K562 (cell line): ENCODE measurements at regions not wholly inside any gene's neighbourhood (a gene's known extent, or its start where the extent isn't known, plus 50 kb on each side); places are given as distances from the start of the nearest gene placed in this dataset.

Experiments used
- ATAC-seq: fragments of 200-7000 bp; cut with Tn5 transposase; 3 replicates; pipeline ENCODE4 v1.9.1; 2020; ENCODE audit warnings: moderate library complexity
- BruUV-seq: library from RNA; stranded (reverse); fragments of 400-500 nt; replicated peaks from 2 replicates; lab custom pipeline; 2021; lab: Mats Ljungman, UMichigan
- CTCF ChIA-PET: fragments of 300-600 bp; formaldehyde crosslinking; extraction: SDS; loops from one replicate; lab custom pipeline; 2021; ENCODE audit warnings: low intra/inter-chr PET ratio; lab: Yijun Ruan, JAX
- POLR2A ChIA-PET: fragments of 300-600, 350-650 bp; sonication (Branson Sonifier 250); formaldehyde crosslinking; extraction: SDS; loops from one replicate; lab custom pipeline; 2021; ENCODE audit warnings: antibody characterized with exemption, inconsistent platforms; lab: Yijun Ruan, JAX
- DNase-seq, 4 experiments: peaks; one replicate each; pipeline versions ENCODE4 v3.0.0 to v3.0.0-alpha.2; 2011 to 2018; ENCODE audit warnings: low spot score in 3 of 4, mixed read lengths in 3 of 4; ENCODE audit errors: extremely low read depth in 1 of 4
- FAIRE-seq: peaks from 2 replicates; lab custom pipeline; 2011; peaks lifted over from hg19 to GRCh38; lab: Jason Lieb, UNC
- H2AFZ ChIP-seq: 2 replicates; pipeline ENCODE4 v1.6.0; 2011; ENCODE audit warnings: low read depth, low read length, control low read depth, inconsistent platforms
- H3K27ac ChIP-seq: fragments of 200-600 bp; 3 replicates; pipeline ENCODE4 v1.8.0; 2011; ENCODE audit warnings: low read depth, mild to moderate bottlenecking, control low read depth, inconsistent platforms, low read length, moderate library complexity, mixed read lengths; ENCODE audit errors: extremely low read depth
- H3K27me3 ChIP-seq, 2 experiments: fragments of 300-600 bp in 1 of 2; 2 replicates in 1 of 2; 3 replicates in 1 of 2; pipeline versions ENCODE4 v1.6.0 to v1.8.0; 2011; ENCODE audit warnings: inconsistent platforms in 2 of 2, low read length in 2 of 2, mild to moderate bottlenecking in 1 of 2, mixed read lengths in 1 of 2, moderate library complexity in 1 of 2; ENCODE audit not compliant: control insufficient read depth in 2 of 2, insufficient read depth in 2 of 2
- H3K36me3 ChIP-seq: fragments of 300-600 bp; 3 replicates; pipeline ENCODE4 v1.8.0; 2011; ENCODE audit warnings: mild to moderate bottlenecking, low read length, inconsistent platforms; ENCODE audit not compliant: control insufficient read depth, insufficient read depth
- H3K4me1 ChIP-seq, 2 experiments: fragments of 200-600 bp in 1 of 2; replicated peaks in 1 of 2; 2 replicates in 1 of 2; 3 replicates in 1 of 2; pipeline versions ENCODE4 v1.5.1 to v1.8.0; 2011; ENCODE audit warnings: inconsistent platforms in 2 of 2, low read length in 2 of 2, mild to moderate bottlenecking in 1 of 2, mixed read lengths in 1 of 2, moderate library complexity in 1 of 2; ENCODE audit not compliant: control insufficient read depth in 2 of 2, insufficient read depth in 2 of 2
- H3K4me2 ChIP-seq: 2 replicates; pipeline ENCODE4 v1.6.1; 2011; ENCODE audit warnings: low read length, control low read depth, inconsistent platforms, mixed read lengths; ENCODE audit not compliant: insufficient read depth
- H3K4me3 ChIP-seq: fragments of 200-600 bp; sonication (generic), shearing (Covaris generic); 2 replicates; pipeline ENCODE4 v1.5.1; 2016; ENCODE audit warnings: control low read depth, inconsistent platforms
- H3K79me2 ChIP-seq: fragments of 200-600 bp; 3 replicates; pipeline ENCODE4 v1.8.0; 2011; ENCODE audit warnings: low read length, inconsistent platforms; ENCODE audit not compliant: control insufficient read depth, insufficient read depth
- H3K9ac ChIP-seq, 2 experiments: 2 replicates each; pipeline versions ENCODE4 v1.6.0 to v1.6.1; 2011; ENCODE audit warnings: low read depth in 2 of 2, low read length in 2 of 2, control low read depth in 1 of 2, inconsistent platforms in 1 of 2, mild to moderate bottlenecking in 1 of 2, mixed read lengths in 1 of 2; ENCODE audit not compliant: insufficient read depth in 1 of 2
- H3K9me1 ChIP-seq: one replicate; pipeline ENCODE4 v1.6.0; 2011; ENCODE audit warnings: inconsistent platforms, mild to moderate bottlenecking, low read length, moderate library complexity; ENCODE audit not compliant: control insufficient read depth, insufficient read depth
- H3K9me3 ChIP-seq: replicated peaks from 2 replicates; pipeline ENCODE4 v1.5.1; 2011; ENCODE audit warnings: low read depth, low read length, inconsistent platforms; ENCODE audit not compliant: control insufficient read depth, insufficient read depth
- H4K20me1 ChIP-seq: replicated peaks from 2 replicates; pipeline ENCODE4 v1.6.1; 2011; ENCODE audit warnings: low read length, inconsistent platforms, mixed read lengths; ENCODE audit not compliant: control insufficient read depth, insufficient read depth
- HDAC8 ChIP-seq: fragments of 450-650 bp; IDR thresholded peaks from 2 replicates; pipeline ENCODE4 v1.6.1; 2016; ENCODE audit warnings: mild to moderate bottlenecking, missing genetic modification characterization, moderate library complexity, missing compliant biosample characterization
- KDM1A ChIP-seq, 2 experiments: fragments of 450-650 bp; IDR thresholded peaks; 2 replicates each; pipeline ENCODE4 v1.6.1; 2016; ENCODE audit warnings: mild to moderate bottlenecking in 2 of 2
- SMARCE1 ChIP-seq: fragments of 450-650 bp; IDR thresholded peaks from 2 replicates; pipeline ENCODE4 v1.7.1; 2016; ENCODE audit warnings: mild to moderate bottlenecking
- STAT5A ChIP-seq: IDR thresholded peaks from 2 replicates; pipeline ENCODE4 v1.6.1; 2012; ENCODE audit warnings: low read length, inconsistent platforms, borderline replicate concordance
- ZNF24 ChIP-seq: fragments of 450-650 bp; IDR thresholded peaks from 2 replicates; pipeline ENCODE4 v1.6.1; 2016
- ZNF408 ChIP-seq: fragments of 250-450 bp; sonication (Bioruptor Pico); IDR thresholded peaks from 2 replicates; pipeline ENCODE4 v1.4.0; 2020; ENCODE audit warnings: low read depth, mild to moderate bottlenecking, moderate library complexity
- ZNF75A ChIP-seq: fragments of 450-650 bp; formaldehyde crosslinking; IDR thresholded peaks from 2 replicates; pipeline ENCODE4 v1.4.0; 2020; ENCODE audit warnings: mild to moderate bottlenecking
- WGBS: fragments of 100-300 bp; shearing (Covaris generic); methylation state at CpG from one replicate; pipeline ENCODE4 v1.1.6; 2016; ENCODE audit warnings: low coverage, mixed read lengths; ENCODE audit not compliant: insufficient coverage; ENCODE audit errors: missing lambda C conversion rate; 5-methylcytosine and 5-hydroxymethylcytosine counted together
- in situ Hi-C: fragments of 300-500 bp; cut with MboI; formaldehyde crosslinking; loops from 4 replicates; pipeline ENCODE4 v1.15.0; 2018; ENCODE audit warnings: inconsistent platforms, mixed read lengths
- intact Hi-C: fragments of 100-400 bp; cut with micrococcal nuclease; formaldehyde crosslinking; loops from 2 replicates; pipeline ENCODE4 v1.14.2; 2022
- TF ChIP-seq, protein P1 (sequence below): fragments of 200-400 bp; formaldehyde crosslinking; IDR thresholded peaks from 2 replicates; pipeline ENCODE4 v1.6.1; 2017; ENCODE audit warnings: mild to moderate bottlenecking, low read depth, low read length, moderate library complexity
- TF ChIP-seq, protein P2 (sequence below), 3 experiments: fragments of 200-800 bp in 1 of 3; sonication (Bioruptor generic) in 1 of 3; sonication (generic) in 1 of 3; formaldehyde crosslinking in 1 of 3; IDR thresholded peaks; 2 replicates each; pipeline versions ENCODE4 v1.6.1 to v1.8.0; 2016 to 2022; ENCODE audit warnings: mild to moderate bottlenecking in 2 of 3, missing compliant biosample characterization in 2 of 3, missing genetic modification characterization in 2 of 3, missing genetic modification reagents in 1 of 3

DNA sequence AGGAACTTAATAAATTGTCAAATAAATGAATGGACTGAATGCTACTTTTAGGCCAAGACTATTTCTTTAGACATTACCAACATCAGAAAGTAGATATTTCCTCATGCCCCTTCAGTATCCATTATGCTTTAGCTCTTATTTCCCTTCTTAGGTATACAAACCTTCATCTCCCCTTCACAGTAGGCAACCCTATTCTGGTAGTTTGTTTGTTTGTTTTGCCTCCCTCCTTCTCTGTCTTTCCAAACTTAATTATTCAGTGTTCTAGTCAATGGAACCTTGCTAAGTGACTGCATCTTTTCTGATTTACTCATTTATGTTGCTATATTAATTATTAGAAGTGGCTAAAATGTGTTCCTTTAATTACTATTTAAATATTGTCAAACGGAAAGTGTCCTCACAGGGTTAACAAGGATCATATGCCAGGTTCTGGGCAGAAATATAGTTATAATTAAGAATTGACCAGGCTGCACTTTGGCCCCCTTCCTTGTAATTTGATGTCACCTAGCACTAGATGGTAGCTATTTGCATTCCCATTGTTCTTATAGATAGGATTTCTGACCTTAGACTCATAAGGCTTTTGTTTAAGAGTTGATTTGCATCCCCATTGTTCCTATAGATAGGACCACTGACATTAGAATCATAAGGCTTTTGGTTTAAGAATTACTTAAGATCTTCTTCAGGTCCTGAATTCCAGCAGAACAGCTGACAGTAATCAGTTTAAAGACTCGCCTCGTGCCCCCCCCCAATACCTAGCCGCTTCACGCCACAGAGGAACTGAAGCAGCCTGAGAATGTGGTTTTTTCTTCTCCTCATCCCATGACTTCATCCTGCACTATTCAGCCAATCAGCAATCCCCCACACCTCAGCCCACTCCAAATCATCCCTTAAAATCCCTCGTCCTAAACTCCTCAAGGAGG lies 84.4 kb upstream of the NUDT12 start (continued):
- TF ChIP-seq, protein P1, sequence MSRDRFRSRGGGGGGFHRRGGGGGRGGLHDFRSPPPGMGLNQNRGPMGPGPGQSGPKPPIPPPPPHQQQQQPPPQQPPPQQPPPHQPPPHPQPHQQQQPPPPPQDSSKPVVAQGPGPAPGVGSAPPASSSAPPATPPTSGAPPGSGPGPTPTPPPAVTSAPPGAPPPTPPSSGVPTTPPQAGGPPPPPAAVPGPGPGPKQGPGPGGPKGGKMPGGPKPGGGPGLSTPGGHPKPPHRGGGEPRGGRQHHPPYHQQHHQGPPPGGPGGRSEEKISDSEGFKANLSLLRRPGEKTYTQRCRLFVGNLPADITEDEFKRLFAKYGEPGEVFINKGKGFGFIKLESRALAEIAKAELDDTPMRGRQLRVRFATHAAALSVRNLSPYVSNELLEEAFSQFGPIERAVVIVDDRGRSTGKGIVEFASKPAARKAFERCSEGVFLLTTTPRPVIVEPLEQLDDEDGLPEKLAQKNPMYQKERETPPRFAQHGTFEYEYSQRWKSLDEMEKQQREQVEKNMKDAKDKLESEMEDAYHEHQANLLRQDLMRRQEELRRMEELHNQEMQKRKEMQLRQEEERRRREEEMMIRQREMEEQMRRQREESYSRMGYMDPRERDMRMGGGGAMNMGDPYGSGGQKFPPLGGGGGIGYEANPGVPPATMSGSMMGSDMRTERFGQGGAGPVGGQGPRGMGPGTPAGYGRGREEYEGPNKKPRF = no peak

DNA sequence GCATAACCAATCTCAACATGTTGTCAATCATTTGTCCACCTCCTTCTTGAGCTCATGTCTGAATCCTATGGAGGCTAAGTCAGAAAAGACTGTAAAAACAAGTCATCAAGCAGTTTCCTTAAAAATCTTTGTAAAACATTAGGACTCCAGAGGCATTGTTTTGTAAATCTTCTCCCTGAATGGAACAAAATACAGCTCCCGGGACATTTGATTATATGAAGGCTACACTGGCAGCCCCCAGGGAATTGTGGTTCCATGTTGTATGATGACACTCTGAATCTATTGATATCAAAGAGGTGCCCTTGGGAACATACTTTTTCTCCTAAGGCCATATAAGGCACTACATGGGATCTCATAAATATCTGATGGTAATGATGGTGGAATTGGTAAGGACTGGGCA lies 83.2 kb upstream of the NUDT12 start:
- no peaks in the 10 kb centered on the region for H3K4me1 ChIP-seq
- H3K9me1 ChIP-seq = no peaks in the 10 kb centered on the region
- H3K9ac ChIP-seq = no peak overlapping the region
- no peaks in the 10 kb centered on the region for H4K20me1 ChIP-seq
- 0% methylated on average over 1 of the region's 1 CpG for WGBS
- POLR2A ChIA-PET = no interaction called here
- ATAC-seq (no peak), FAIRE-seq (no peak), DNase-seq (no peak)
- H3K4me3 ChIP-seq = no peak overlapping the region
- H3K27me3 ChIP-seq = no peaks in the 10 kb centered on the region
- no peak for TF ChIP-seq ZNF408 (CRISPR knock-in tag)
- TF ChIP-seq, protein P2, sequence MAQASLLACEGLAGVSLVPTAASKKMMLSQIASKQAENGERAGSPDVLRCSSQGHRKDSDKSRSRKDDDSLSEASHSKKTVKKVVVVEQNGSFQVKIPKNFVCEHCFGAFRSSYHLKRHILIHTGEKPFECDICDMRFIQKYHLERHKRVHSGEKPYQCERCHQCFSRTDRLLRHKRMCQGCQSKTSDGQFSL (CRISPR knock-in tag; IDR thresholded peaks at IDR 0.05) = no peak
- TF ChIP-seq, protein P2 (tag; IDR thresholded peaks at IDR 0.05) = no peak
- no peak for TF ChIP-seq ZNF24
- no peak for TF ChIP-seq ZNF75A (CRISPR knock-in tag)
- TF ChIP-seq STAT5A = no peak
- TF ChIP-seq SMARCE1 = no peak
- TF ChIP-seq HDAC8 = no peak
- no peak for TF ChIP-seq KDM1A (IDR thresholded peaks at IDR 0.05)
- H3K27ac ChIP-seq = no peak overlapping the region
- in situ Hi-C loops (no loop called here), intact Hi-C loops (no loop called here)
- no peaks in the 10 kb centered on the region for H3K79me2 ChIP-seq
- BruUV-seq = no TSS peak
- no peaks in the 10 kb centered on the region for H3K9me3 ChIP-seq
- H3K4me2 ChIP-seq = no peak overlapping the region
- no peak overlapping the region for H2AFZ ChIP-seq
- H3K36me3 ChIP-seq = no peaks in the 10 kb centered on the region
- CTCF ChIA-PET = no interaction called here
